ENCODE measurements at regions not wholly inside any gene's neighbourhood (a gene's known extent, or its start where the extent isn't known, plus 50 kb on each side); places are given as distances from the start of the nearest gene placed in this dataset.

GRCh38 chr4:160283081-160283480 lies 1180.2 kb downstream of the RAPGEF2 start:
- TF ChIP-seq CTCF (IDR thresholded peaks at IDR 0.05), result no peak
- TF ChIP-seq EZH2 (IDR thresholded peaks at IDR 0.05; ENCODE audit: borderline replicate concordance, insufficient read depth, low read depth, low read length, poor library complexity, severe bottlenecking), result no peak

Measured in B cell (primary cell).